ENCODE measurements at regions not wholly inside any gene's neighbourhood (a gene's known extent, or its start where the extent isn't known, plus 50 kb on each side); places are given as distances from the start of the nearest gene placed in this dataset.

DNA sequence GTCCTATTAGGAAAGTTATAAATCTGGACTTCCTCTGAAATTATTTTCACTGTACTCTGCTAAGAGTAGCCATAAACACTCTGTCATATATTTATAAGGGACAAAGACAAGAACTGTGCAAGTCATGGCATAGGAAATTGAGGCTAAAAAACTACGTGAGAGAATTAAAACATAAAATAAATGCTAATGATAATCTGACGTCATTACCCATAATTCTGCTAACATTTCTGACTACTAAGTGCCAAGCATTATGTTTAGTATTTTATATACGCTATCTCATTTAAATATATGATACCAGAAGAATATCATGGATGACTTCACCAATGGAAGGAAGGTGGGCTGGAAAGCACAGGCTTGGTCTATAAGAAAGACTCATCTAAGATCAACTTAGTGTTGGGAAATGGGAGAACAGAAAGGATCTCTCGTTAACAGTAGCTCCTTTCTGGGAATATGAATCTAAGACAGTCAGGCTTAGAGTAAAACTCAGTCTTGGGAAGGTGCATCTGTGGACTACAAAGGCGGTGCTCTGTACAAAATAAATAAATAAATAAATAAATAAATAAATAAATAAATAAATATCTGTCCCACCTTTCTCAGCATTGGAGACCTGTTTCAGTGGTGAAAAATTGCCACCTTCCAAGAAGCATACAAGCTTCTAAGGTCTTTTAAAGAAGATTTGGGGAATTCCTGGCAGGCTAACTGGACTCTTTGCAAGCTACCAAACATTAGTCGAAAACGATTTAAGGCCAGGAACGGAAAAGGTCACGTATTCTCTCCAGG, 267.4 kb downstream of the CGGBP1 start:
- no peak for TF ChIP-seq EZH2 (IDR thresholded peaks at IDR 0.05; ENCODE audit: borderline replicate concordance, low read depth, low read length, poor library complexity, severe bottlenecking)
- TF ChIP-seq, protein P1, sequence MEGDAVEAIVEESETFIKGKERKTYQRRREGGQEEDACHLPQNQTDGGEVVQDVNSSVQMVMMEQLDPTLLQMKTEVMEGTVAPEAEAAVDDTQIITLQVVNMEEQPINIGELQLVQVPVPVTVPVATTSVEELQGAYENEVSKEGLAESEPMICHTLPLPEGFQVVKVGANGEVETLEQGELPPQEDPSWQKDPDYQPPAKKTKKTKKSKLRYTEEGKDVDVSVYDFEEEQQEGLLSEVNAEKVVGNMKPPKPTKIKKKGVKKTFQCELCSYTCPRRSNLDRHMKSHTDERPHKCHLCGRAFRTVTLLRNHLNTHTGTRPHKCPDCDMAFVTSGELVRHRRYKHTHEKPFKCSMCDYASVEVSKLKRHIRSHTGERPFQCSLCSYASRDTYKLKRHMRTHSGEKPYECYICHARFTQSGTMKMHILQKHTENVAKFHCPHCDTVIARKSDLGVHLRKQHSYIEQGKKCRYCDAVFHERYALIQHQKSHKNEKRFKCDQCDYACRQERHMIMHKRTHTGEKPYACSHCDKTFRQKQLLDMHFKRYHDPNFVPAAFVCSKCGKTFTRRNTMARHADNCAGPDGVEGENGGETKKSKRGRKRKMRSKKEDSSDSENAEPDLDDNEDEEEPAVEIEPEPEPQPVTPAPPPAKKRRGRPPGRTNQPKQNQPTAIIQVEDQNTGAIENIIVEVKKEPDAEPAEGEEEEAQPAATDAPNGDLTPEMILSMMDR (conservative IDR thresholded peaks at IDR 0.05; ENCODE audit: low read depth, low read length) = no peak
